ENCODE measurements at regions not wholly inside any gene's neighbourhood (a gene's known extent, or its start where the extent isn't known, plus 50 kb on each side); places are given as distances from the start of the nearest gene placed in this dataset.

DNA sequence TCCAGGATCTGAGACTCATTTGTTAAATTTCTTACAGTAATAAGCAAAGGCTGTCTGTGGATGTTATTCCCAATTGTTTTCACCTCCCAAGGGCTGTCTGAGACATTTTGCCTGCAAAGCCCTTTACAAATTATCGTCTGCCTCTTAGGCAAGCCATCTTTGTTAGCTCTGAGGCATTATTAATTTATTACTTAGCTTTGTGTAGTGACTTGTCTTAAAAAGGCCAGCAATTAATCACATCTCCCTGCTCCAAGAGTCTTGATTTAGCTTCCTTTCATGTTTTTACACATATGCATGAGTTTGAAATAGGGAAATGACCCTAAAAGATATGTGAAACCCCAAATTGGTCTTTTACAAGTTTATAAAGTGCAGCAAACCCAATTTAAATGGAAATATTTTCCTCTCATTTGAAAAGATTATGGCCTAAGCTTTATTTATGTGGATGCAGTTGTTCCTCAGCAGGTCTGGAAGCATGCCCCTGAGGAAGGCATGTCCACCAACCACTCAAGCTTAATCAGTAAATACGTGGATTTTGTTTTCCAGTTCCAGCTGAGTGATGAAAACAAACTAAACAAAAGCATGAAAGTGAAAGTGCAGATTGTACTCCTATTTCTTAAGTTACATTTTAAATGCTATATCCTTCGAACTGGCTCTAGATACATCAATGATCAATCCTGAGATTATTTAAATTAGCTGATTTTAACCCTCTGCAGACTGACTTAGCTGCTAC lies 173.6 kb upstream of the LNX1 start:
- DNase-seq: no peak

- no peak for DNase-seq
These were observed 172.7 kb upstream of the LNX1 start for GRCh38 chr4:53763813-53764597.

GRCh38 chr4:53755656-53756055 lies 164.4 kb upstream of the LNX1 start:
- no peak for DNase-seq

DNA sequence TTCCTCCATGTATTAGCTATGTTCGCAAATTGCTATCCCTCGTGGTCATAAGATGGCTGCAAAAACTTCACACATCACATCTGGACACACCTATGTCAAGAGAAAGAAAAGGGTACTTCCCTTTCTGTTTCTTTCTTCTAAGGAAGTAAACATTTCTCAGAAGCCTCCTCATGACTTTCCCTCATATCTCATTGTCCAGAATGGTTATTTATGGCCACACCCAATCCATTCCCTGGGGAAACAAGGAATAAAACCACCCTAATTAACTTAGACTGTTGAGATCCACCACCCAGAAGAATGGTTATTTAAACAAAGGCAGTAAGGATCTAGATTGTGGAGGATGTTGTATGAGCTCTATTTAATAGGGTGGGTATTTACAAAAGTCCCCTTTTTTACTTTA lies 160.8 kb upstream of the LNX1 start:
- DNase-seq: no peak

DNA sequence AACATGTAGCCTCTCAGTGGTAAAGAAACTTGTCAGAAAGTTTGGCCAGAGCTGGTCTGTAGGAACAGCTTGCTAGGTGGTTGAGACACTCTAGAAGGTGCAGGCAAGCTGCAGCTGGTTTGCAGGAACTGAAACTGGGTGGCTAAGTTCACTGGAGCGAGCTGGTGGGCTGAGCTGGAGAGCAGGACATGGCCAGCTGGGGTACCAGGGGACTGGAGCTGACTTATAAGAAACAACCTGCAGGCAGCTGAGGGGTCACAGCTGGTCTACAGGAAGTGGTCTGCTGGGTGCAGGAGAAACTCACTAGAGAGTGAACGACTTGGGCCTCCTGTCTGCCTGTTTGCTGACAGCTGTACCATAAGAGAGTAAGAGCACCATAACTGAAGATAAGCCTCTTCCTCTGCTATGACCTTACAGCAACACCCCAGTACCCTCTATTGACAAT lies 157.1 kb upstream of the LNX1 start:
- DNase-seq: no peak

GRCh38 chr4:53747401-53747800 lies 156.1 kb upstream of the LNX1 start:
- DNase-seq: no peak

DNA sequence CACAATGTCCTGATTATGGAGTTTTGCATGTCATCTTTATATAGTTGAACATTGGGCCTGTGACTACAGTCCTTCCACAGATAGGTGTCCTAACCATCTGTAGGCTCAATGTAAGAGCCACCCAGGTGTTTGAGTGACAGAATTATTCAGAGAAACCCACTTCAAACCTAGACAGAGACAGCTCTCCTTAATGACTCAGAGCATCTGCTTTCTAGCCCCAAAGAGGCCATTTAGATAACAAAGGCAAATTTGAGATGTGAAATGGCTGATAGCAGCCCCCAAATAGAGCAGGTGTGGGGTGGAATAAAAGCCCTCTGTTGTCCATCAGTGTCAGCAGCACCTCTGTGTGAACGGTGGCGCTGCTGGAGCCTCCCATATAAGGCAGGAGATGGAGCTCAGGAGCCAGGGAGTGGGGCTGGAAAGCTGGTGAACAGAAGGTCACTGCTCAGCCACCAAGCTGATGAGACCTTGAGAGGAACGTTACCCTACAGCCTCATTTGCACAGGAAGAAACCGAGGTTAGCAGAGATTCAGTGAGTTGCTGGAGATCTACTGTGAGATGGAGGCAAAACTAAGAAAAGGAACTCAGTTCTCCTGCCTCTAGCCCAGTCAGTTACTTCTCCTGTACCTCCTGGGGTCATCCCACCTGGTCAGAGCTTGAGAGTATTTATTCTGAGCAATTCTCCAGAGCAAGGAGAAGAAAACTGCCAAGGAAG lies 153.3 kb upstream of the LNX1 start:
- DNase-seq: no peak

DNA sequence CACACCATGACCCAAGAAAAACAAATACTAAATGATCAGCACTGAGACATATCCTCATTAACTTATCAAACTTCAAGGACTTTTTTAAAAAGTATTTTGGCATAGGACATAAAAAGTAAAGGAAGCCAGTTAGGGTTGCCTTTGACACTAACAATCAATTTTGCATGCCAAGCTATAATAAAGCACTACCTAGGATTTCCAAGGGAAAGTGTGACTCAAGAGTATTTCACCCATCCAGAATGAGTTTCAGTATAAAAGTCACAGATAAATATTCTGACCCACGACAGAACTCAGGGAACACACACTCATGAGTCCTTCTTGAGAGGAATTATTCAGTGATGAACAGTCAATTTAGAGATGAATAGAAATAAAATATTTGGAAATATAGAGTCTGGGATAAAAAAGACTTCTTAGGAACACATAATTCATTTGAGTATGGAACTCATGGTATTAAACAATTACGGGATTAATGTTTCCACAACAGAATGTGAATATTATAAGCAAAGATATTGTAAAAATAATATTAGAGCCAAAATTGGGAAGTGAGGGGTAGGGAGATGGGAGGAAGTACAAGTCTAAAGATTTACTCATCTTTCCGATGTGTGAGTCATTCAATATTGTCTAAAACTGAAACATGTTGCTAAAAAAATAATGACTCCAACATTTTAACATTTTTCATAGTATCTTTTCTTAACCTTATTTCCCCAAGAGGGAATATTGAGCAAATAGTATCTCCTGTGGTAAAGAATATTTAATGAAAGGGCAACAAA lies 143.5 kb upstream of the LNX1 start:
- no peak for DNase-seq

DNA sequence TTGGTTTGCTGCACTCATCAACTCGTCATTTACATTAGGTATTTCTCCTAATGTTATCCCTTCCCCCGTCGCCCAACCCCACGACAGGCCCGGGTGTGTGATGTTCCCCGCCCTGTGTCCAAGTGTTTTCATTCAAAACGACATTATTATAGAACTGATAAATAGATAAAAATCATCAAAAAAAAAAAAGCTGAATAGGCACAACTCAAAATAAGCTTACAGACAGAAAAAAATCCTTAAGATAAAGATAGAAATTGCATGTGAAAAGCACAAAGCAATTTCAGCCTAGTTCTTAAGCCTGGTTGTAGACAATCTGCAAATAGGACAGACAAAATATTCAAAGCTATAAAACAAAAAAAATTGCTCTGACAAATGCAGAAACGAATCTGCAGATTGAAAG lies 142.9 kb upstream of the LNX1 start:
- no peak for DNase-seq

DNA sequence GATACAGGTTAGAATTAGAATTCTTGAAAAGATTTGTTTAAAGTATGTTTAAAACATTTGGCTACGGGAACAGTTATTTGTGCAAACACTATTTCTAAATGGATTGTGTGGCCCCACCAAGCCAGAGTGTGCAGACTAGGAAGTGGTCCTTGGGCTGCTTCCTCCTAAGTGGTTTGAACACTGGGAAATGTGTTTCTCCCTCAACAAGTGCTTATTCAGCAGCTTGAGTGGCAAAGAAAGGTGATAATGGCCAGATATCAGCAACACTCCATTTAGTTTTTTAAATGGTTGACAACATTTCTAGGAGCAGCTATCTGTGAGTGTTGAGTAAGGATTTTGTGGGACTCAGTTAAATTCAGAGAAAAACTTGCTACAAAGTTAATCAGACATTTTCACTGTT lies 141.4 kb upstream of the LNX1 start:
- DNase-seq: no peak

GRCh38 chr4:53730031-53730805 lies 138.9 kb upstream of the LNX1 start:
- DNase-seq: no peak

DNA sequence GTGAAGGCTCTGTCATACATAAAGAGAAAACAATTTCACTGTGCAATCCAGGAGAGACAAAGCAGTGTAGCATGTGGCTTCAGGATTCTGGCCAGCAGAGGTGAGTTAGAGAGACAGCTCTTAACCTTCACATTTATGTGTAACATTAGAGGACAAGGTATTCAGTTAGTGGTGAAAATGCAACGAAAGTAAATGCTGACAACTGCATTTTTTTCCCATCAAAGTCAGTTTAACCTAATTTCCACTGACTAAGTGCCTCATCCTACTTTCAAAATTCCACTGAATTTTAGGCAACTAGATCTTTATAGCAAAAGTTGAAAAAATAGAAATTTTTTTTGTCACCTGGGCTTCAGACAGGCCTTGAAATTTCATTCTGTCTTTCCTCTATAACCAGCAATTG lies 130.8 kb upstream of the LNX1 start:
- DNase-seq: no peak

DNA sequence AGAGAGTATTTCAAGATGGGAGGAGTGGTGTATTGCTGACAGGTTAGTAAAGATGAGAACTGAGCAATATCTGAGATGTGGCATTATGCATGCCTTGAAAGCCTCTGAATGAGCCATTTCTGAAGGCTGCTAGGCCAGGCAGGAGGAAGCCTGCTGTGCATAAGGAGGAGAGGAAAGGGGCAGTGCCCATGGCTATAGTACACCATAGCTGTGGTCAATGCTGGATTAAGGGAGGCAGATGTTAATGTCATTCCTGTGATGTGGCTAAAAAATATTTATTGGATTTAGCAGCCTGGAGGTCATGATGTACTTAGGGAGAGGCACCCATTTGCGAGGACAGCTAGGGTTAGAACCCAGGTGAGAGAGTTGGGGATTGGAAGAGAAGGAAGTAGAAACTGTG lies 130.0 kb upstream of the LNX1 start:
- DNase-seq: no peak

- no peak for DNase-seq
These were observed 129.5 kb upstream of the LNX1 start for GRCh38 chr4:53720776-53721175.

DNA sequence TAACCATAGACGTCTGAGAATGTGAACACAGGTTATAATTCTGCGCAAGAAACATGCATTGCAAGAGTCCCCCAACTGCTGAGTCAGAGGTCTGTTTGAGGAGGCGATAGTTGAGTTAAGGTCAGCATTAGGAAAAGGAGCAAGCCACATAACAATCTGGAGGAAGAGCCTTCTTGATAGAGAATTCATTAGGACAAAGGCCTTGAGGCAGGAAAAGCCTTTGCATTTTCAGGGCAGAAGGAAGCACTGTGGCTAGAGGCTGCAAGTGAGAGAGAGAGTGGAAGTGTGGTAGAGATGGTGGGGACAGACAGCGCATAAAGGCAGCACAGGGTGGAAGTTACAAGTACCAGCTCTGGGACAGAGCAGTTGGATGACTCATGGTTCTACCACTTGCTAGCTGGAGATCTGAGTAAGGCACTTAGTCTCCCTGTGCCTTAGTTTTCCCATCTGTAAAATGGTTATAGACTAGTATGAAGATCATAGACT lies 125.8 kb upstream of the LNX1 start:
- DNase-seq: no peak

- no peak for DNase-seq
These were observed 125.3 kb upstream of the LNX1 start for GRCh38 chr4:53716471-53717063.

DNA sequence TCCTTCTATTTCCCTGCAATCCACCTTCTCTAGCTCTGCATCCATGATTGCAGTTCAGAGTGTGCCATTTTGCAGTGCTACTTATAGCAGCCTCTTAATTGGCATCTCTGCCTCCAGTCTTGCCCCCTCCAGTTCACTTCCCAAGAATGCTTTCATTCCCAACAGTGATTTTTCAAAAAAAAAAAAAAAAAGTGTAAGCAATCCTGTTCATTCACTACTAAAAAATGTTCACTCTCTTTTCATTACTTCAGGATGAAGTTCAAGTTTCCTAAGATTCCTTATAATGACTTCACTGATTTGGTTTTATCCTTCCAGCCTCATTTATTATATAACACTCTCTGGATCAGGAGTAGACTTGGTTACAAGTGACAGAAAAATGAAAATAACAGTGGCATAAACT lies 124.7 kb upstream of the LNX1 start:
- no peak for DNase-seq

GRCh38 chr4:53714236-53715140 lies 123.2 kb upstream of the LNX1 start:
- DNase-seq: no peak

DNA sequence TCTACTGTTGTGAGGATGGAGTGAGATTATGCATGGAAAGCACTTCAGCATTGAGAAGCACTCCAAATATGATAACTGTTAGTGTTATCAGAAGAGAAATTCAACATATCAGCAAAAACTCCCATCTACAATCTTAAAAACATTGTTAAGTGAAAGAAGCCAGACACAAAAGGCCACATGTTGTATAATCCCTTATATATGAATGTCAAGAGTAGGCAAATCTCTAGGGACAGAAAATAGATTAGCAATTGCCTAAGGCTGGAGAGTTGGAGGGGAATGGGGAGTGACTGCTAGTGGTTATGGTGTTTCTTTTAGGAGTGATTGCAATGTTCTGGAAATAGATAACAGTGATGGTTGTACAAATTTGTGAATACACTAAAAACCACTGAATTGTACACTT lies 122.5 kb upstream of the LNX1 start:
- no peak for DNase-seq

- DNase-seq: no peak
These were observed 122.0 kb upstream of the LNX1 start for GRCh38 chr4:53713296-53713695.

Measured in activated CD4-positive, alpha-beta T cell treated with anti-CD3 and anti-CD28 coated beads, Interleukin-2, amount 50 U/mL, for 16 hours (primary cell).